ENCODE measurements at regions not wholly inside any gene's neighbourhood (a gene's known extent, or its start where the extent isn't known, plus 50 kb on each side); places are given as distances from the start of the nearest gene placed in this dataset.

GRCh38 chr10:64365663-64366062 lies 844.5 kb downstream of the REEP3 start:
- TF ChIP-seq POLR2A (IDR thresholded peaks at IDR 0.05) (no peak), POLR2AphosphoS5 (IDR thresholded peaks at IDR 0.05) (no peak), CTCF (IDR thresholded peaks at IDR 0.05) (no peak)
